ENCODE measurements at regions not wholly inside any gene's neighbourhood (a gene's known extent, or its start where the extent isn't known, plus 50 kb on each side); places are given as distances from the start of the nearest gene placed in this dataset.

DNA sequence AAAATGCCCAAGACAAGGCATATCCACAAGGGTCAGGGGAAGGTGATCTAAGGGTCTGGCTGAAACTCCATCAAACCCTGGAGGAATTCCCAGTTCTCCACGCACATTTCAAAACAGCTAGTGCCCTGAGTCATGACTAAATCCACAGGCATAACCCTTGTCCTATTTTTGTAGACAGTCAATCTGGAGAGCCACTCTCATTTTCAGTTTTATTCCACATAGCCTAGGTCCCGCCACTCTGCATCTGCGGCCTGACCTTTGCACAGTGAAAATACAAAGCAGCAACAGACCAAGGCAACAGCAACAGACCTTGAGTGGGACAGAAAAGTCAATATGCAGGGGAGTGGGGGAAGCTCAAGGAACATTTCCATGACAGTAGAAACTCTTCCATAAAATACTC, 201.4 kb upstream of the NPVF start:
- FAIRE-seq (no peak), ATAC-seq (no peak), DNase-seq (ENCODE audit: low read depth in 1 of 2, low spot score in 1 of 2) (no peak)
- Histone ChIP-seq H3K9me3 (no peaks in the 10 kb centered on the region), H3K4me1 (no peaks in the 10 kb centered on the region), H3K4me3 (no peak overlapping the region), H3K4me2 (no peak overlapping the region), H3K27ac (no peak overlapping the region)
- ChIA-PET CTCF (no interaction called here), POLR2A (no interaction called here)
- 45% methylated on average over 3 of the region's 3 CpGs for WGBS (ENCODE audit: missing lambda C conversion rate)
- TF ChIP-seq ZNF302 (CRISPR knock-in tag; IDR thresholded peaks at IDR 0.05) (no peak), KDM5A (IDR thresholded peaks at IDR 0.05) (no peak), CBX8 (IDR thresholded peaks at IDR 0.05) (no peak), NFE2L2 (conservative IDR thresholded peaks at IDR 0.05; ENCODE audit: low read length) (no peak), CHD4 (IDR thresholded peaks at IDR 0.05; ENCODE audit: borderline replicate concordance) (no peak), SREBF2 (IDR thresholded peaks at IDR 0.05) (no peak), PHF8 (IDR thresholded peaks at IDR 0.05; ENCODE audit: borderline replicate concordance, low read depth) (no peak), NPAS2 (CRISPR knock-in tag; IDR thresholded peaks at IDR 0.05; ENCODE audit: borderline replicate concordance) (no peak)
- TF ChIP-seq, protein P1, sequence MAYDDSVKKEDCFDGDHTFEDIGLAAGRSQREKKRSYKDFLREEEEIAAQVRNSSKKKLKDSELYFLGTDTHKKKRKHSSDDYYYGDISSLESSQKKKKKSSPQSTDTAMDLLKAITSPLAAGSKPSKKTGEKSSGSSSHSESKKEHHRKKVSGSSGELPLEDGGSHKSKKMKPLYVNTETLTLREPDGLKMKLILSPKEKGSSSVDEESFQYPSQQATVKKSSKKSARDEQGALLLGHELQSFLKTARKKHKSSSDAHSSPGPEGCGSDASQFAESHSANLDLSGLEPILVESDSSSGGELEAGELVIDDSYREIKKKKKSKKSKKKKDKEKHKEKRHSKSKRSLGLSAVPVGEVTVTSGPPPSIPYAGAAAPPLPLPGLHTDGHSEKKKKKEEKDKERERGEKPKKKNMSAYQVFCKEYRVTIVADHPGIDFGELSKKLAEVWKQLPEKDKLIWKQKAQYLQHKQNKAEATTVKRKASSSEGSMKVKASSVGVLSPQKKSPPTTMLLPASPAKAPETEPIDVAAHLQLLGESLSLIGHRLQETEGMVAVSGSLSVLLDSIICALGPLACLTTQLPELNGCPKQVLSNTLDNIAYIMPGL (CRISPR knock-in tag; IDR thresholded peaks at IDR 0.05; ENCODE audit: borderline replicate concordance), result no peak
- TF ChIP-seq, protein P2, sequence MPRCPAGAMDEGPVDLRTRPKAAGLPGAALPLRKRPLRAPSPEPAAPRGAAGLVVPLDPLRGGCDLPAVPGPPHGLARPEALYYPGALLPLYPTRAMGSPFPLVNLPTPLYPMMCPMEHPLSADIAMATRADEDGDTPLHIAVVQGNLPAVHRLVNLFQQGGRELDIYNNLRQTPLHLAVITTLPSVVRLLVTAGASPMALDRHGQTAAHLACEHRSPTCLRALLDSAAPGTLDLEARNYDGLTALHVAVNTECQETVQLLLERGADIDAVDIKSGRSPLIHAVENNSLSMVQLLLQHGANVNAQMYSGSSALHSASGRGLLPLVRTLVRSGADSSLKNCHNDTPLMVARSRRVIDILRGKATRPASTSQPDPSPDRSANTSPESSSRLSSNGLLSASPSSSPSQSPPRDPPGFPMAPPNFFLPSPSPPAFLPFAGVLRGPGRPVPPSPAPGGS (IDR thresholded peaks at IDR 0.05), result no peak
- TF ChIP-seq, protein P3, sequence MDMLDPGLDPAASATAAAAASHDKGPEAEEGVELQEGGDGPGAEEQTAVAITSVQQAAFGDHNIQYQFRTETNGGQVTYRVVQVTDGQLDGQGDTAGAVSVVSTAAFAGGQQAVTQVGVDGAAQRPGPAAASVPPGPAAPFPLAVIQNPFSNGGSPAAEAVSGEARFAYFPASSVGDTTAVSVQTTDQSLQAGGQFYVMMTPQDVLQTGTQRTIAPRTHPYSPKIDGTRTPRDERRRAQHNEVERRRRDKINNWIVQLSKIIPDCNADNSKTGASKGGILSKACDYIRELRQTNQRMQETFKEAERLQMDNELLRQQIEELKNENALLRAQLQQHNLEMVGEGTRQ (IDR thresholded peaks at IDR 0.05), result no peak
- TF ChIP-seq, protein P4, sequence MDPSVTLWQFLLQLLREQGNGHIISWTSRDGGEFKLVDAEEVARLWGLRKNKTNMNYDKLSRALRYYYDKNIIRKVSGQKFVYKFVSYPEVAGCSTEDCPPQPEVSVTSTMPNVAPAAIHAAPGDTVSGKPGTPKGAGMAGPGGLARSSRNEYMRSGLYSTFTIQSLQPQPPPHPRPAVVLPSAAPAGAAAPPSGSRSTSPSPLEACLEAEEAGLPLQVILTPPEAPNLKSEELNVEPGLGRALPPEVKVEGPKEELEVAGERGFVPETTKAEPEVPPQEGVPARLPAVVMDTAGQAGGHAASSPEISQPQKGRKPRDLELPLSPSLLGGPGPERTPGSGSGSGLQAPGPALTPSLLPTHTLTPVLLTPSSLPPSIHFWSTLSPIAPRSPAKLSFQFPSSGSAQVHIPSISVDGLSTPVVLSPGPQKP (IDR thresholded peaks at IDR 0.05; ENCODE audit: low read depth, low read length), result no peak
- TF ChIP-seq, protein P5, sequence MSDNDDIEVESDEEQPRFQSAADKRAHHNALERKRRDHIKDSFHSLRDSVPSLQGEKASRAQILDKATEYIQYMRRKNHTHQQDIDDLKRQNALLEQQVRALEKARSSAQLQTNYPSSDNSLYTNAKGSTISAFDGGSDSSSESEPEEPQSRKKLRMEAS (IDR thresholded peaks at IDR 0.05), result no peak

DNA sequence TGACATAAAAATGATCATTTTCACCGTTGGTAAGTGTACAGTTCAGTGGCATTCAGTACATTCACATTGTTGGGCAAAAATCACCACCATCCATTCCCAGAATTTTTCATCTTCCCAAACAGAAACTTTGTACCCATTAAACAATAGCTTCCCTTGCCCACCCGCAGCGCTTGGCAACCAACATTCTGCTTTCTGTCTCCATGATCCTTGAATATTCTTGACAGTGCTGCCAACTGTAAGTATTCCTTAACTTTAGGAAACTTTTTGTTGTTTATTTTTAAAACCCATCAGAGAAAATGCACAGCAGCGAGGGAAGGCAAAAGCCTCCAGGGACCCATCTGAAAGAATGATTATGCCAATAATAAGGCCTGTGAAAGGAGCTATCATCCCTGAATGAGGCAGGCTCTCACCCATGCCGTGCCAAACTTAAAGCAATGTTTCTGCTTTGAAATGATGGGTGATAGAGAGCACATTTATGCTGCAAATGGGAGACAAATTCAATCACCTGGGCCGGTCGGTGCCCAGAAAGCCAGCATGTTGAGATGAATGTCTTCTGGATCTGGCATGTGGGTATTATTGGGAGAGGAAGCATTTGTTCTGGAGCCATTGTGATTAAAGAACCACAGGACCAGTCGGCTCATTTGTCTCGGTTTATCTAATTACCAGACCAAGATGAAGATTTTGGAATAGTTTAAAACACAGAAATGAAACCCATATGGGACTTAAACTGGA, 202.1 kb upstream of the NPVF start:
- no peak for ATAC-seq
- TF ChIP-seq FOXS1 (CRISPR knock-in tag; IDR thresholded peaks at IDR 0.05) (no peak), GATA3 (IDR thresholded peaks at IDR 0.05; ENCODE audit: borderline replicate concordance) (no peak), RNF2 (IDR thresholded peaks at IDR 0.05; ENCODE audit: borderline replicate concordance, low read depth) (no peak), MAZ (IDR thresholded peaks at IDR 0.05; ENCODE audit: borderline replicate concordance, low read depth, low read length) (no peak), CBX8 (IDR thresholded peaks at IDR 0.05) (no peak), KDM1A (IDR thresholded peaks at IDR 0.05; ENCODE audit: low read depth) (no peak), HOXA7 (CRISPR knock-in tag; IDR thresholded peaks at IDR 0.05) (no peak)
- TF ChIP-seq, protein P3 (IDR thresholded peaks at IDR 0.05), result no peak
- POLR2A ChIA-PET, result no interaction called here

More for the DNA sequence above, 202.1 kb upstream of the NPVF start:
- no peaks in the 10 kb centered on the region for H3K4me1 ChIP-seq
- FAIRE-seq (no peak), DNase-seq (ENCODE audit: low read depth in 1 of 2, low spot score in 1 of 2) (no peak)
- no peaks in the 10 kb centered on the region for H3K9me3 ChIP-seq
- WGBS (ENCODE audit: missing lambda C conversion rate), result 33% methylated on average over 9 of the region's 9 CpGs
- no peak overlapping the region for H3K27ac ChIP-seq
- CTCF ChIA-PET, result no interaction called here
- H3K4me3 ChIP-seq, result no peak overlapping the region
- H3K4me2 ChIP-seq, result no peak overlapping the region

Data from A549 (cell line).